B cell (primary cell): ENCODE measurements at regions not wholly inside any gene's neighbourhood (a gene's known extent, or its start where the extent isn't known, plus 50 kb on each side); places are given as distances from the start of the nearest gene placed in this dataset.

ENCODE experiments used
- ATAC-seq: fragments of 200-7000 bp; cut with Tn5 transposase; one replicate; pipeline ENCODE4 v1.10.0; 2021; ENCODE audit warnings: low read depth, mild to moderate bottlenecking, moderate number of reproducible peaks, moderate library complexity
- CTCF ChIA-PET: fragments of 350-600 bp; sonication (Branson Sonifier 250); formaldehyde crosslinking; loops from one replicate; lab custom pipeline; 2021; ENCODE audit warnings: antibody characterized with exemption, inconsistent platforms; lab: Charles Lee
- POLR2A ChIA-PET: fragments of 350-600 bp; sonication (Branson Sonifier 250); formaldehyde crosslinking; loops from one replicate; lab custom pipeline; 2021; ENCODE audit warnings: antibody characterized with exemption; lab: Charles Lee
- DNase-seq: peaks from one replicate; pipeline ENCODE4 v3.0.0; 2013
- H2AFZ ChIP-seq: 2 replicates; pipeline ENCODE4 v1.6.1; 2012; ENCODE audit warnings: mild to moderate bottlenecking, low read depth, low read length; ENCODE audit not compliant: insufficient read depth, poor library complexity, severe bottlenecking
- H3K27ac ChIP-seq, 2 donors: 1 replicate in 1 of 2; 2 replicates in 1 of 2; pipeline ENCODE4 v1.5.1; 2012 to 2013; ENCODE audit warnings: low read length in 2 of 2, mild to moderate bottlenecking in 2 of 2, moderate library complexity in 1 of 2
- H3K27me3 ChIP-seq, 4 experiments: fragments of 200-600 bp in 1 of 4; sonication (generic) in 1 of 4; replicated peaks in 1 of 4; 1 replicate in 2 of 4; 2 replicates in 2 of 4; pipeline versions ENCODE4 v1.6.1 to v1.7.0; 2013 to 2016; ENCODE audit warnings: low read length in 3 of 4, mild to moderate bottlenecking in 2 of 4, mixed read lengths in 1 of 4, moderate library complexity in 1 of 4; ENCODE audit not compliant: insufficient read depth in 4 of 4, control insufficient read depth in 3 of 4; ENCODE audit errors: control extremely low read depth in 1 of 4
- H3K36me3 ChIP-seq, 2 experiments: replicated peaks in 1 of 2; 1 replicate in 1 of 2; 2 replicates in 1 of 2; pipeline versions ENCODE4 v1.6.1 to v1.7.1; 2013; ENCODE audit warnings: low read length in 1 of 2; ENCODE audit not compliant: insufficient read depth in 2 of 2, control insufficient read depth in 1 of 2; ENCODE audit errors: control extremely low read depth in 1 of 2, extremely low read depth in 1 of 2
- H3K4me1 ChIP-seq, 2 donors: fragments of 200-600 bp in 1 of 2; sonication (generic) in 1 of 2; 1 replicate in 1 of 2; 2 replicates in 1 of 2; pipeline versions ENCODE4 v1.5.1 to v1.6.1; 2013 to 2017; ENCODE audit warnings: low read length in 2 of 2; ENCODE audit not compliant: control insufficient read depth in 2 of 2, insufficient read depth in 2 of 2
- H3K4me2 ChIP-seq: replicated peaks from 2 replicates; pipeline ENCODE3; 2012; ENCODE audit warnings: mild to moderate bottlenecking, low read depth, low read length; ENCODE audit not compliant: poor library complexity, severe bottlenecking
- H3K4me3 ChIP-seq, 5 experiments: fragments of 200-600 bp in 1 of 5; sonication (generic) in 1 of 5; 1 replicate in 3 of 5; 2 replicates in 2 of 5; pipeline versions ENCODE4 v1.5.1 to v1.7.0; 2011 to 2016; ENCODE audit warnings: low read length in 4 of 5, mild to moderate bottlenecking in 4 of 5, low read depth in 2 of 5, control low read depth in 1 of 5, moderate library complexity in 1 of 5; ENCODE audit not compliant: insufficient read depth in 1 of 5; ENCODE audit errors: control extremely low read depth in 1 of 5, extremely low read depth in 1 of 5
- H3K79me2 ChIP-seq: fragments of 200-600 bp; sonication (generic); one replicate; pipeline ENCODE4 v1.6.0; 2016; ENCODE audit warnings: low read length; ENCODE audit not compliant: control insufficient read depth, insufficient read depth
- H3K9ac ChIP-seq: fragments of 200-600 bp; sonication (generic); 2 replicates; pipeline ENCODE4 v1.6.1; 2017; ENCODE audit warnings: mild to moderate bottlenecking, low read length, moderate library complexity
- H3K9me3 ChIP-seq, 3 donors: one replicate each; pipeline versions ENCODE4 v1.6.1 to v1.7.1; 2013; ENCODE audit warnings: low read length in 2 of 3; ENCODE audit not compliant: control insufficient read depth in 2 of 3, insufficient read depth in 1 of 3; ENCODE audit errors: control extremely low read depth in 1 of 3
- H4K20me1 ChIP-seq: 2 replicates; pipeline ENCODE4 v1.6.0; 2012; ENCODE audit warnings: mild to moderate bottlenecking, low read length; ENCODE audit not compliant: insufficient read depth, control insufficient read depth, poor library complexity, severe bottlenecking
- H3K27ac Mint-ChIP-seq: one replicate; pipeline ENCODE4 v1.8.0; 2021; ENCODE audit warnings: mixed read lengths
- H3K27me3 Mint-ChIP-seq: one replicate; pipeline ENCODE4 v1.8.0; 2021; ENCODE audit warnings: mixed read lengths
- H3K4me1 Mint-ChIP-seq: one replicate; pipeline ENCODE4 v1.8.0; 2021; ENCODE audit warnings: mixed read lengths
- H3K4me3 Mint-ChIP-seq: one replicate; pipeline ENCODE4 v1.8.0; 2021; ENCODE audit warnings: mixed read lengths
- H3K9me3 Mint-ChIP-seq: one replicate; pipeline ENCODE4 v1.8.0; 2022; ENCODE audit warnings: mixed read lengths; ENCODE audit not compliant: insufficient read depth
- CTCF ChIP-seq: fragments of 200-600 bp; IDR thresholded peaks from one replicate; pipeline ENCODE4 v1.8.0; 2022; ENCODE audit warnings: antibody characterized with exemption, mild to moderate bottlenecking
- EZH2 ChIP-seq: IDR thresholded peaks from 2 replicates; pipeline ENCODE4 v1.6.1; 2012; ENCODE audit warnings: borderline replicate concordance, low read depth, mild to moderate bottlenecking, moderate library complexity, low read length; ENCODE audit not compliant: insufficient read depth, poor library complexity, severe bottlenecking
- WGBS: methylation state at CpG from one replicate; pipeline ENCODE4 v1.1.5; 2013; ENCODE audit warnings: missing lambda C conversion rate; ENCODE audit not compliant: insufficient coverage; 5-methylcytosine and 5-hydroxymethylcytosine counted together
- intact Hi-C: fragments of 100-400 bp; cut with micrococcal nuclease; formaldehyde crosslinking; loops from one replicate; pipeline ENCODE4 v1.10.0; 2022

GRCh38 chr3:83302091-83302490 is 1540.6 kb upstream of the GBE1 start:
- H3K4me1 Mint-ChIP-seq = no peaks in the 10 kb centered on the region
- no peaks in the 10 kb centered on the region for H3K9me3 ChIP-seq
- no peaks in the 10 kb centered on the region for H3K79me2 ChIP-seq
- no peak overlapping the region for H3K4me3 Mint-ChIP-seq
- no peaks in the 10 kb centered on the region for H3K27me3 Mint-ChIP-seq
- DNase-seq = no peak
- H2AFZ ChIP-seq = no peak overlapping the region
- ChIA-PET POLR2A (no interaction called here), CTCF (no interaction called here)
- H3K27ac ChIP-seq = no peak overlapping the region
- no peaks in the 10 kb centered on the region for H3K4me1 ChIP-seq
- H3K27ac Mint-ChIP-seq = no peak overlapping the region
- H3K9ac ChIP-seq = no peak overlapping the region
- H3K36me3 ChIP-seq = no peaks in the 10 kb centered on the region
- H4K20me1 ChIP-seq = no peaks in the 10 kb centered on the region
- ATAC-seq = no peak
- H3K4me2 ChIP-seq = no peak overlapping the region
- intact Hi-C loops = no loop called here
- no peaks in the 10 kb centered on the region for H3K27me3 ChIP-seq
- TF ChIP-seq EZH2 (no peak), CTCF (no peak)
- no peak overlapping the region for H3K4me3 ChIP-seq
- H3K9me3 Mint-ChIP-seq = peaks cover 7% of the 10 kb centered on the region

DNA sequence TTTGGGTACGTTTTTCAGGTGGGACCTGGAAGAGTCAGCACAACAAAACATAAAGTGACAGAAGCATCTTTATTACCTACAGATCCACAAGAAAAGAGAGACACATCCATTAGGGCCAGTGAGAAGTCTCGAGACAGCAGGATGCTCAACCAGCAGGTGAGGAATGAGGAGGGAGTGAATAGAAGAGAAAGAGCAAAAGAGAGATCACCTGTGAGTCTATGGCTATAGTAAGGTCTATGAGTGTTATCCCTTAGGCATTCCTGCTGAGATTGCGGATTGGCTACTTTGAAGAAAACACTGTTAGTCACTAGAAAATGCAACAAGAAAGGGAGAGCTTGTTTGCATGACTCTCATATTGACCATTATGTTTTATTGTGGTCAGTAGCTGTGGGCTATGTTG is 1556.2 kb upstream of the GBE1 start:
- POLR2A ChIA-PET = no interaction called here
- WGBS = no CpG with 5 or more reads among the region's 3 CpGs
- intact Hi-C loops = no loop called here

More for the DNA sequence above, 1556.2 kb upstream of the GBE1 start:
- Histone ChIP-seq H3K4me1 (no peaks in the 10 kb centered on the region), H4K20me1 (no peaks in the 10 kb centered on the region), H2AFZ (no peak overlapping the region), H3K27ac (no peak overlapping the region), H3K36me3 (no peaks in the 10 kb centered on the region), H3K4me2 (no peak overlapping the region), H3K9ac (no peak overlapping the region), H3K9me3 (peaks cover 0 to 4% (median 2%) of the 10 kb centered on the region in 3 donors), H3K79me2 (no peaks in the 10 kb centered on the region), H3K27me3 (no peaks in the 10 kb centered on the region), H3K4me3 (no peak overlapping the region)
- Mint-ChIP-seq H3K4me3 (no peak overlapping the region), H3K27ac (no peak overlapping the region), H3K27me3 (no peaks in the 10 kb centered on the region), H3K9me3 (peaks cover 1% of the 10 kb centered on the region), H3K4me1 (no peaks in the 10 kb centered on the region)
- ATAC-seq (no peak), DNase-seq (no peak)
- no peak for TF ChIP-seq EZH2
- CTCF ChIA-PET = no interaction called here
